ENCODE measurements at regions not wholly inside any gene's neighbourhood (a gene's known extent, or its start where the extent isn't known, plus 50 kb on each side); places are given as distances from the start of the nearest gene placed in this dataset.

DNA sequence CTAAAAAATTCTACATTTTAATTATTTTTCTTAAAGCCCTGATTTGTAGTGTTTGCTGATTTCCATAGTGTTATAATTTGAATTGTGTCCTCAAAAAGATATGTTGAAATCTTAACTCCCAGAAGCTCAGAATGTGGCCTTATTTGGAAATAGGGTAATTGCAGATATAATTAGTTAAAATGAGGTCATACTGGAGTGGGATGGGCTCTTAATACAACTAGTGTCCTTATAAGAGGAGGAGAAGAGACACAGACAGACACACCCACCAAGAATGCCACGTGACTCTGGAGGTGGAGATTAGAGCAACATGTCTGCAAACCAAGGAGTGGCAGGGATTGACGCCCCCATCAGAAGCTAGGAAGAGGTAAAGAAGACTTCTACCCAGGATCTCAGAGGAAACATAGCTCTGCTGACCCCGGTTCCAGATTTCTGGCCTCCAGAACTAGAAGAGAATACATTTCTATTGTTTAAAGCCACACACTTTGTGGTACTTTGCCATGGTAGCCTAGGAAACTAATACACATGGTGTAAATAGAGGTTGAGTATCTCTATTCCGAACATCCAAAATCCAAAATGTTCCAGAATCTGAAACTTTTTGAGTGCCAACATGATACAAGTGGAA is 70.5 kb upstream of the IRF2 start:
- DNase-seq, result no peak
- Histone ChIP-seq H3K36me3 (ENCODE audit: control insufficient read depth, insufficient read depth, low read length) (no peaks in the 10 kb centered on the region), H3K27ac (ENCODE audit: insufficient read depth, low read length, poor library complexity, severe bottlenecking) (no peak overlapping the region), H3K9me3 (ENCODE audit: control insufficient read depth, low read length) (no peaks in the 10 kb centered on the region), H3K4me3 (ENCODE audit: insufficient read depth, low read depth, low read length, poor library complexity, severe bottlenecking) (no peak overlapping the region), H3K27me3 (replicated peaks; ENCODE audit: control insufficient read depth, insufficient read depth, low read length, poor library complexity, severe bottlenecking) (no peaks in the 10 kb centered on the region), H3K4me1 (ENCODE audit: control insufficient read depth, insufficient read depth, low read length, poor library complexity, severe bottlenecking) (no peaks in the 10 kb centered on the region)

DNA sequence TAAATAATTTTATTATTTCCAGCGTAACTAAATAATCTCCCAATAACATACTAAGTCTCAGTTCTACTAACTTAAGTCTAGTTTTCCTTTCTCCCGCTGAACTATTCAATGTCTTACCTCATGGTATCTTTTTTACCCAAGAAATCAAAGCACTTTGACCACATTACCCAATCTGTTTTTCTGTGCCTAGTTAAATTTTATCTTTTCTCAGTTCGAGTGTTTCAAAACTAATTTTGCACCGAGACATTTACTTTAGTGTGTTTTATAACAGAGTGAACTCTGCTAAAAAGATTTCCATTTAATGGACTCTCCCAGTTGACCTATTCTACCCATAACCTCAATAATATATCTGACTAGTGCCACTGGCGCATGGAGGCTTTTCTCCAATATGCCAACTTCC is 67.6 kb upstream of the IRF2 start:
- DNase-seq, result no peak
- H3K4me1 ChIP-seq (ENCODE audit: control insufficient read depth, insufficient read depth, low read length, poor library complexity, severe bottlenecking), result no peaks in the 10 kb centered on the region

DNA sequence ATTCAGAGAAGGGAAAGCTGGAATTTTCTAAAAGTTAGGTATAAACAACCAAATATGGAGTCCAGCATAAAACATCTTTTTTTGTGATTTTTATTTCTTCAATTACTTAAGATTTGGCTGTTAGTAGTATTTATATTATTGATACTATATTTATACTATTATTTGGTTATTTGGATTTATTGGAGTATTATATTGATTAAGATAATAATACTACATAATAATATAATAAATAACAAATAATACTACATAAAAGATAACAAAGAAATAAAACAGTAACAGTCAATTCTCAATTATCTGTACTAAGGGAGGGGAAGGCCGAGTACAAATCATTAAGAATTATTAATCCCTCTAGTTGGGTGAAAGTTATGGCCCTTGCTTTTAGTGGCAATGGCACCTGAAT is 66.0 kb upstream of the IRF2 start:
- Histone ChIP-seq H3K9me3 (ENCODE audit: control insufficient read depth, low read length) (no peaks in the 10 kb centered on the region), H3K27ac (ENCODE audit: insufficient read depth, low read length, poor library complexity, severe bottlenecking) (no peak overlapping the region), H3K4me3 (ENCODE audit: insufficient read depth, low read depth, low read length, poor library complexity, severe bottlenecking) (no peak overlapping the region), H3K36me3 (ENCODE audit: control insufficient read depth, insufficient read depth, low read length) (no peaks in the 10 kb centered on the region), H3K4me1 (ENCODE audit: control insufficient read depth, insufficient read depth, low read length, poor library complexity, severe bottlenecking) (peaks cover 12% of the 10 kb centered on the region), H3K27me3 (replicated peaks; ENCODE audit: control insufficient read depth, insufficient read depth, low read length, poor library complexity, severe bottlenecking) (no peaks in the 10 kb centered on the region)
- DNase-seq, result no peak

More for the DNA sequence above, 67.6 kb upstream of the IRF2 start:
- Histone ChIP-seq H3K36me3 (ENCODE audit: control insufficient read depth, insufficient read depth, low read length) (no peaks in the 10 kb centered on the region), H3K27me3 (replicated peaks; ENCODE audit: control insufficient read depth, insufficient read depth, low read length, poor library complexity, severe bottlenecking) (no peaks in the 10 kb centered on the region), H3K9me3 (ENCODE audit: control insufficient read depth, low read length) (no peaks in the 10 kb centered on the region), H3K27ac (ENCODE audit: insufficient read depth, low read length, poor library complexity, severe bottlenecking) (no peak overlapping the region), H3K4me3 (ENCODE audit: insufficient read depth, low read depth, low read length, poor library complexity, severe bottlenecking) (no peak overlapping the region)

DNA sequence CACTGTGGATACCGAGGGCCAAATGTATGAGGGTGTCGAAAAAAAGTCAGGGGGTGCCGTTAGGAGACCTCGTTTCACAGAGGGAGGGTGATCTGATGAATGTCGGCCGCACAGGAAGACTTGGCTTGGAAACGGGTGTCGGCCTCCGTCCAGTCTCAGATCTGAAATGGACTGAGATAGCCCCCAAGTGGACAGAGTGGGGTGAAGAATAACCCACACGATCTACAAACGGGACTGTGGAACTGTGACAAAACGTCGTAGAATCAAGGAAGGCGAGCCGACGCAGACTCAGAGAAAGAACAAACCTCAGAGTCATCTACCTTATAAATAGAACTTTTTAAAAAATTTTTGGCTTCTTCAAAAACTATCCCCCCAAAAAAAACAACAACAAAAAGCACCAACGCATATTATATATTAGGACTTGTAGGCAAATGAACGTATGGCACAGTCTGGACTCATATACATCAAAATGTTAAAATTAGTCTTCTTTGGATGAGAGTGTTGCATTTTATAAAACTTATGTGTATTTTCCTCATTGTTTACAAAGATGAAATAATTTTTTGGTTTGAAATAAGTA is 63.8 kb upstream of the IRF2 start:
- peak; percentile 18 to 46 (median 34) for DNase-seq
- no peaks in the 10 kb centered on the region for H3K36me3 ChIP-seq (ENCODE audit: control insufficient read depth, insufficient read depth, low read length)
- H3K27ac ChIP-seq (ENCODE audit: insufficient read depth, low read length, poor library complexity, severe bottlenecking), result peak overlapping the region; percentile 93
- no peaks in the 10 kb centered on the region for H3K9me3 ChIP-seq (ENCODE audit: control insufficient read depth, low read length)
- H3K4me3 ChIP-seq (ENCODE audit: insufficient read depth, low read depth, low read length, poor library complexity, severe bottlenecking), result peak overlapping the region; percentile 70
- no peaks in the 10 kb centered on the region for H3K27me3 ChIP-seq (replicated peaks; ENCODE audit: control insufficient read depth, insufficient read depth, low read length, poor library complexity, severe bottlenecking)
- H3K4me1 ChIP-seq (ENCODE audit: control insufficient read depth, insufficient read depth, low read length, poor library complexity, severe bottlenecking), result peaks cover 32% of the 10 kb centered on the region

DNA sequence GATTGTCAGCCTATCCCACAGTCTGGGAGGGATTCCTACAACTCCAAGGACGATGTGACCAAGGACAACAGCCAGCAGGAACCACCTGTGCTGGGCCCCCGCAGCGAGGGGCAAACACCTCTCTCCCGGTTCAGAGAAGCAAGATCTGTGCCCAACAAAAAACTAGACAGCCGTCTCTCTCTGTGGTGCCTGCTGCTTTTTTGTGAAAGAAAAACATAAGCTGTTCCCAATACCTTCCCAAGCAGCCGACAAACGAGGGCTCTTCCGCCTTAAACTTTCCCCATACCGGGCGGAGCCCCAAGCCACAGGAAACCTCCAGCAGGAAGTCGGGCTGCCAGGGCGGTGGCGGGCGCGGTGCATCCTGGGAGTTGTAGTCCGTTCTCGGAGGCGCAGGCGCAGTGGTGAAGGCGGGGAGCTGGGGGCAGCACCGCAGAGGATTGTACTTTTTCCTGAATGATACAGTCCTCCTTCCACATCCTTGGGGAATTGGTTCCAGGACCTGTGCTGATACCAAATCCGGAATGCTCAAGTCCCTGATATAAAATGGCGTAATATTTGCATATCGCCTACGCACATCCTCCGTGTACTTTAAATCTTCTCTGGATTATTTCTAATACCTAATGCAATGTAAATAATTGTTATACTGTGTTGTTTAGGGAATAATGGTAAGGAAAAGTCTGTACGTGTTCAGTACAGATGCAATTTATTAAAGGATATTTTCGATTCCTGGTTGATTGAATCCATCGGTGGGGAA is 63.1 kb upstream of the IRF2 start:
- Histone ChIP-seq H3K27me3 (replicated peaks; ENCODE audit: control insufficient read depth, insufficient read depth, low read length, poor library complexity, severe bottlenecking) (no peaks in the 10 kb centered on the region), H3K36me3 (ENCODE audit: control insufficient read depth, insufficient read depth, low read length) (no peaks in the 10 kb centered on the region), H3K4me3 (ENCODE audit: insufficient read depth, low read depth, low read length, poor library complexity, severe bottlenecking) (peak overlapping the region; percentile 70), H3K9me3 (ENCODE audit: control insufficient read depth, low read length) (no peaks in the 10 kb centered on the region), H3K4me1 (ENCODE audit: control insufficient read depth, insufficient read depth, low read length, poor library complexity, severe bottlenecking) (peaks cover 32% of the 10 kb centered on the region), H3K27ac (ENCODE audit: insufficient read depth, low read length, poor library complexity, severe bottlenecking) (peak overlapping the region; percentile 93)
- peak; percentile 85 to 90 (median 88) for DNase-seq

DNA sequence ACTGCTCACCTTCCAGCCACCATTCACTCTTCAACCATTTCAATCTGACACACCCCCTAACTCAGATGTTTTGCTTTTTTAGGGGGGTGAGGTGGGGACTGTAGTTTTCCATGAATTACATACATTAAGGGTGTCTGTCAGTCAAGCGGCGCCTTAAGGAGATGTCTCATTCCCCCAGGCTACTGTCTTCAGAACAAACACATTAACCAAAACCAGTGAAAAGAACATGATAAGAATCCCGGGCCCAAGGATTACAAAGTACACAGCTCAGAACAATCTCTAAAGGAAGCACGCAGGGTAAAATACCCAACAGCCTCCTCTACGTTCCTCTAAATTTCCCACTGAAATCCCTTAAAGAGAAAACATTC is 62.5 kb upstream of the IRF2 start:
- no peaks in the 10 kb centered on the region for H3K36me3 ChIP-seq (ENCODE audit: control insufficient read depth, insufficient read depth, low read length)
- no peak for DNase-seq
- H3K27ac ChIP-seq (ENCODE audit: insufficient read depth, low read length, poor library complexity, severe bottlenecking), result peak overlapping the region; percentile 93
- H3K27me3 ChIP-seq (replicated peaks; ENCODE audit: control insufficient read depth, insufficient read depth, low read length, poor library complexity, severe bottlenecking), result no peaks in the 10 kb centered on the region
- H3K4me1 ChIP-seq (ENCODE audit: control insufficient read depth, insufficient read depth, low read length, poor library complexity, severe bottlenecking), result peaks cover 32% of the 10 kb centered on the region
- H3K4me3 ChIP-seq (ENCODE audit: insufficient read depth, low read depth, low read length, poor library complexity, severe bottlenecking), result peak overlapping the region; percentile 70
- H3K9me3 ChIP-seq (ENCODE audit: control insufficient read depth, low read length), result no peaks in the 10 kb centered on the region

DNA sequence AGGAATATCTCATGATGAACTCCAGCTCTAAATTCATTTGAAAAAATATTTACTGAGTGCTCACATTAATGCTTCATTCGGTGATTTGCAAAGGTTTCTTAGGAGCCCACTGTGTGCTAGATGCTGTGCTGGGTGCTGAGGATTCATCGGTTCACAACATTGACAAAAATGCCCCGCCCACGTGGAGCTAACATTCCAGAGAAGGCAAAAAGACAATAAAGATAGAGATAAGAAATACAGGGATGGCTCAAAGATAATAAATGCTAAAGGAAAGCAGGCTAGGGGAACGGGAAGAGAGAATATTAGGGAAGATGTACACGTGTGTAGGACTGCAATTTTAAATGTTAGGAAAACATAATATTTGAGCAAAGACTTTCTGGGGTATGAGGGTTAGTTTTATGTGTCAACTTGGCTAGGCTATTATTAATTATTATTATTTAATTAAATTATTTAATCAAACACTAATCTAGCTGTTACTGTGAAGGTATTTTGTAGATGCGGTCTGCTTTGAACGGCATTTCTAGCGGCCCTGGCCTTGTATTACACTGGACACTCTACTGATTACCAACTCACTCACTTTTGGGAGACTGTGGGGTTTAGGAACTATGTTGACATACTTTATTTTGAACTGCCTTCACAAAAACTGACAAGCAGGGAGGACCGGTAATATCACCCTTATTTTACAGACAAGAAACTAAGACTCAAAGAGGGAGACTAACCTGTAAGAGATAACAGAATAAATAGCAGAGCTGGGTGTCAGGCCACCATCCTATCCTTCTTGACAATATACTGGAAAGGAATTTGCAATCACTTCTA is 61.9 kb upstream of the IRF2 start:
- no peak for DNase-seq
- Histone ChIP-seq H3K9me3 (ENCODE audit: control insufficient read depth, low read length) (no peaks in the 10 kb centered on the region), H3K4me3 (ENCODE audit: insufficient read depth, low read depth, low read length, poor library complexity, severe bottlenecking) (peak overlapping the region; percentile 70), H3K27me3 (replicated peaks; ENCODE audit: control insufficient read depth, insufficient read depth, low read length, poor library complexity, severe bottlenecking) (no peaks in the 10 kb centered on the region), H3K27ac (ENCODE audit: insufficient read depth, low read length, poor library complexity, severe bottlenecking) (peak overlapping the region; percentile 93), H3K36me3 (ENCODE audit: control insufficient read depth, insufficient read depth, low read length) (no peaks in the 10 kb centered on the region), H3K4me1 (ENCODE audit: control insufficient read depth, insufficient read depth, low read length, poor library complexity, severe bottlenecking) (peaks cover 32% of the 10 kb centered on the region)

DNA sequence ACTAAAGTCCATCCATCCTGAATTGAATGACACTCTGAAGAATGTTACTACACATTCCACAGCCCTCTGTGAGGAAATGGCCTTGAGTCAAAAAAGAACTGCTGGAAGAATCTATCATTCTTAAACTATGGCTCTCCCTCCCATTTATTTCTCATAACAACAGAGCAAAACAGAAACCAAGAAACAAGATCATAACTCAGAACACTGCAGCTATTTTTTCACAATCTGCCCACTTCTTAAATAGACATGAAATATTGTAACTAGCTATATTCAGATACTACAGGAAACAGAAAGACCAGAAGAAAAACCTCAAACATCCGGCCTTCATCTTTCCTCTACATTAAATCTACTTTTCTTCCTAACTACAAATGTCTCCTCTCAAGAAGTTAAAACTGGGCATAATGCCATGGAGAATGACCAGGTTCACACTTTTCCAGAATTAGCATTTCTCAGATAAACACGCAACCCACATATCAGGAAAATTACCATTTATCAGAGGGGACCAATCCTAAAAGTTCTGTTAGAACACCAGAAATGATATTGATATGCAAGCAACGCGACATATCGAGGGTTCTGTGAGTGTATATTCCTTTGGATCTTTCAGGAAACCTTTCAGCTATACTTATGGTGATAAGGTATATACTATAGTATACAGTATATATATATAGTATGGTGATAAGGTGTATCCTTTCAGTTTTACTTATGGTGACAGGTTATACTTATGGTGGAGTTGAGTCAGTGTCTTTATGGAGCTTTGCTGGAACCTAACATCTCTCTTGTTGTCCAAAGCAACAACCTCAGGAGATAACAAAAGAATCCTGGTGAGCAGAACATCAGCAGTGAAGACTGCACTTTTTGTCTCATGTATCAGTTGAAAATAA is 60.4 kb upstream of the IRF2 start:
- peaks cover 32% of the 10 kb centered on the region for H3K4me1 ChIP-seq (ENCODE audit: control insufficient read depth, insufficient read depth, low read length, poor library complexity, severe bottlenecking)
- H3K36me3 ChIP-seq (ENCODE audit: control insufficient read depth, insufficient read depth, low read length), result no peaks in the 10 kb centered on the region
- H3K9me3 ChIP-seq (ENCODE audit: control insufficient read depth, low read length), result no peaks in the 10 kb centered on the region
- H3K27ac ChIP-seq (ENCODE audit: insufficient read depth, low read length, poor library complexity, severe bottlenecking), result peak overlapping the region; percentile 67
- H3K4me3 ChIP-seq (ENCODE audit: insufficient read depth, low read depth, low read length, poor library complexity, severe bottlenecking), result peak overlapping the region; percentile 31
- no peaks in the 10 kb centered on the region for H3K27me3 ChIP-seq (replicated peaks; ENCODE audit: control insufficient read depth, insufficient read depth, low read length, poor library complexity, severe bottlenecking)
- no peak for DNase-seq

DNA sequence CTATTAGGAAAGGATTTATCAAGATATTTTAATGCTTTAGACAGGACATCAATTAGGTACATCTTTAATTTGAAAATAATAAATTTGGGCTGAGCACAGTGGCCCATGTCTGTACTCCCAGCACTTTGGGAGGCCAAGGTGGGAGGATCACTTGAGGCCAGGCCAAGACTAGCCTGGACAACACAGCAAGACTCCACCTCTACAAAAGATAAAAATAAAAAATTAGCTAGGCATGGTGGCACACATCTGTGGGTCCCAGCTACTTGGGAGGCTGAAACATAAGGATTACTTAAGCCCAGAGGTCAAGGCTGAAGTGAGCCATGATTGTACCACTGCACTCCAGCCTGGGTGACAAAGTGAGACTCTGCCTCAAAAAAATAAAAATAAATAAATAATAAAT is 59.6 kb upstream of the IRF2 start:
- no peak for DNase-seq
- Histone ChIP-seq H3K4me1 (ENCODE audit: control insufficient read depth, insufficient read depth, low read length, poor library complexity, severe bottlenecking) (peaks cover 32% of the 10 kb centered on the region), H3K4me3 (ENCODE audit: insufficient read depth, low read depth, low read length, poor library complexity, severe bottlenecking) (no peak overlapping the region), H3K36me3 (ENCODE audit: control insufficient read depth, insufficient read depth, low read length) (no peaks in the 10 kb centered on the region), H3K9me3 (ENCODE audit: control insufficient read depth, low read length) (no peaks in the 10 kb centered on the region), H3K27ac (ENCODE audit: insufficient read depth, low read length, poor library complexity, severe bottlenecking) (peak overlapping the region; percentile 67), H3K27me3 (replicated peaks; ENCODE audit: control insufficient read depth, insufficient read depth, low read length, poor library complexity, severe bottlenecking) (no peaks in the 10 kb centered on the region)

All from effector memory CD4-positive, alpha-beta T cell (primary cell).